Kidney epithelial cell (primary cell): ENCODE measurements at regions not wholly inside any gene's neighbourhood (a gene's known extent, or its start where the extent isn't known, plus 50 kb on each side); places are given as distances from the start of the nearest gene placed in this dataset.

Experiments used
- DNase-seq: peaks from one replicate; pipeline ENCODE4 v3.0.0-alpha.2; 2010; ENCODE audit warnings: low read depth
- H3K27me3 ChIP-seq: 2 replicates; pipeline ENCODE4 v1.6.0; 2011; ENCODE audit warnings: low read length; ENCODE audit not compliant: control insufficient read depth, insufficient read depth
- H3K36me3 ChIP-seq: 2 replicates; pipeline ENCODE4 v1.5.1; 2011; ENCODE audit warnings: low read length; ENCODE audit not compliant: control insufficient read depth, insufficient read depth
- H3K4me3 ChIP-seq: 2 replicates; pipeline ENCODE4 v1.5.1; 2011; ENCODE audit warnings: low read depth, mild to moderate bottlenecking, control low read depth, low read length
- CTCF ChIP-seq: IDR thresholded peaks from 2 replicates; pipeline ENCODE4 v1.5.1; 2011; ENCODE audit warnings: mild to moderate bottlenecking, moderate library complexity, low read length, control low read depth, inconsistent platforms; ENCODE audit not compliant: insufficient read depth, poor library complexity, severe bottlenecking

GRCh38 chr11:134475951-134476350 lies 63.9 kb upstream of the B3GAT1 start:
- no peak for DNase-seq
- TF ChIP-seq CTCF, result no peak
- Histone ChIP-seq H3K4me3 (no peak overlapping the region), H3K36me3 (no peaks in the 10 kb centered on the region), H3K27me3 (peaks cover 3% of the 10 kb centered on the region)

DNA sequence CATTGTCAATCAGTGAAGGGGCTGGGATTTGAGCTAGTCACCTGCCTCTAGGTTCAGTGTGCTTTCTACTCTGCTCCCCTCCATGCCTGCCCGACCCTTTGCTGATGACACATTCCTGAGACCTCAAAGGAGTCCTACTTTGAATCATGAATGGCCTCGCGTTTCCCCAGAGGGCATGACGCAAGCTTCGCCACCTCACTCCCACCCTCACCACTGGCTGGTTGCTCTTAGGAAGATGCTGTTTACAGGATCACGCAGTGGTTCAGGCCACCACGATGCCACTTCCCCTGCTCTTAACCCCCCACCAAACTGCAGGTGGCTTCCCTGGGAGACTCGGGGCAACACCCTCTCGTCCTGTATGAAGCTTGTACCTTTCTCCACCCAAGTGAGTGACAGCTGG lies 62.9 kb upstream of the B3GAT1 start:
- peaks cover 3% of the 10 kb centered on the region for H3K27me3 ChIP-seq
- TF ChIP-seq CTCF, result no peak
- H3K36me3 ChIP-seq, result no peaks in the 10 kb centered on the region
- DNase-seq, result no peak
- H3K4me3 ChIP-seq, result no peak overlapping the region

DNA sequence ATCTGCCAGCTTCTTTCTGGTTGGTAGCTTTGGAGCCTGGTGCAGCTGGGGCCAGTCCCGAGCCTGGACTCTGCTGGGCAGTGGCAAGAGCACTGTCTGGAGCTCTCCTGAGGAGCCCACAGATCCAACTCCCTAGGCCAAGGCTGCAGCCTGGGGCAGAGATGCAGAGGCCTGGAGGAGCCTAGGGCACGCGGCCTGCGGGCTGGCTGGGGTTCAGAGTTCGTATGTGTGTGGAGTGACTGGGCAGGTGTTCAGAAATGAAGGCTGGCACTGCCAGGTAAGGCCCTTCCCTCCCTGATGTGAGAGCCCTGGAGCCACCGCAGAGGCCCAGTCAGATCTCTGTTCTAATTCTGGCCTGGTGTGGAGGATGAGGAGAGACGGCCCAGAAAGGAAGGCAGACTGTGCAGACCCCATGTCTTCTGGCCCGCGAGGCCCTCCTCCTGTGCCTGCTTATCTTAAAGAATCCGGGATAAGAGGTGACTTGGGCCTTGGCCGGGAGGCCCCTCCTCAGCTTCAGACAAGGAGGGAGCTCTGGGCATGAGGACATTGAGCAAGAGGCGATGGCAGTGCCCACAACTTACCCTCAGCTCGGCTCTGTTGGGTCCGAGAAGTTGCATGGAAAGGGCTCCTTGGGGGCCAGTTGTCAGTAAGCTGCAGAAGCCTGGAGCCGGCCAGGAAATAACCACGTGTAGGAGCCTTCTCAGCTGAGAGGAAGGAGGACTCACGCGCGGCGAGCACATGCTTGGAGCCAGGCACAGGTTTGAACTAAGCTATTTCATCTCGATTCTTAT lies 62.2 kb upstream of the B3GAT1 start:
- TF ChIP-seq CTCF, result no peak
- H3K36me3 ChIP-seq, result no peaks in the 10 kb centered on the region
- DNase-seq, result no peak

DNA sequence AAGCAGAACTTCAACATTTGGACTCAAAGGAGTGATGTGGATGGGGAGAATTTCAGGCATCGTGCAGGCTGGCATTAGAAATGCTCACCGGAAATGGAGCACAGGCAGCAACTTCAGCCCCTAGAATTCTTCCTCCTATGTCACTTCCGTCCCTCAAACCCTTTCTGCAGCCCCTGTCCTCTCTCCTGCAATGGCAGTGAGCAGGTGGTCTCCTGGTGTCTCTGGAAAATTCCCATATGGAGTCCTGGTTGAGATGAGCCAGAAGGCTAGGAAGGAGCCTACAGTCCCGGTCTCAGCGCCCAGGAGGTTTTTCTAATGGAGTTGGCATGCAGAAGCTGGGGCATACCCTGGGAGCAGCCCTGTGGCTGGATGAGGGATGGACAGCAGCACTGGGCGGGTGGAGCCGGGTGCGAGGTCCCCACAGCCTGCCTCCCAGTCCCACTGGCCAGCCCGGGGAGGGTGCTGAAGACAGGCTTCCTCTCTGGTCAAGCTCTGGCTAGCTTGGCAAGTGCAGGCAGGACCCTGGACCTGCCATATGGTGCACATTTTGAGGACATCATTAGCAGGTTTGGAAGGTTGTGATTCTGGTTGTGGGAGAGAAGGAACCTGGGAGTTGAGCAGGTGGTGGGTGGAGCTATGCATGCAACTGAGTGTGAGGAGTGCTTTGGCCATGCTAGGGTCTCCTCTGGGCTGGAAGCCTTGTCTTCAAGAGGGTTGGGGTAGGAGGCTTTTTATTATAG lies 59.8 kb upstream of the B3GAT1 start:
- H3K36me3 ChIP-seq, result no peaks in the 10 kb centered on the region
- peaks cover 3% of the 10 kb centered on the region for H3K27me3 ChIP-seq
- no peak overlapping the region for H3K4me3 ChIP-seq
- TF ChIP-seq CTCF, result no peak
- no peak for DNase-seq

More for the DNA sequence above, 62.2 kb upstream of the B3GAT1 start:
- Histone ChIP-seq H3K4me3 (no peak overlapping the region), H3K27me3 (peaks cover 3% of the 10 kb centered on the region)

GRCh38 chr11:134471087-134471715 lies 59.2 kb upstream of the B3GAT1 start:
- Histone ChIP-seq H3K36me3 (no peaks in the 10 kb centered on the region), H3K27me3 (peaks cover 7% of the 10 kb centered on the region), H3K4me3 (no peak overlapping the region)
- DNase-seq, result no peak
- no peak for TF ChIP-seq CTCF
